MM.1S (cell line): ENCODE measurements at regions not wholly inside any gene's neighbourhood (a gene's known extent, or its start where the extent isn't known, plus 50 kb on each side); places are given as distances from the start of the nearest gene placed in this dataset.

Experiments used
- DNase-seq: peaks from one replicate; pipeline ENCODE4 v3.0.0-alpha.2; 2015
- H2AFZ ChIP-seq: fragments of 300-600 bp; sonication (generic); 2 replicates; pipeline ENCODE4 v1.6.0; 2016; ENCODE audit warnings: antibody characterized with exemption, low read length
- H3F3A ChIP-seq: fragments of 300-600 bp; sonication (generic); 2 replicates; pipeline ENCODE4 v1.6.1; 2016; ENCODE audit warnings: mild to moderate bottlenecking, antibody characterized with exemption, low read length, moderate library complexity, mixed read lengths; ENCODE audit not compliant: insufficient read depth
- H3K27ac ChIP-seq: fragments of 300-600 bp; sonication (generic); 2 replicates; pipeline ENCODE4 v1.5.1; 2016; ENCODE audit warnings: mild to moderate bottlenecking, low read length
- H3K27me3 ChIP-seq: fragments of 300-600 bp; sonication (generic); replicated peaks from 2 replicates; pipeline ENCODE4 v1.6.0; 2016; ENCODE audit warnings: low read length; ENCODE audit not compliant: insufficient read depth
- H3K36me3 ChIP-seq: fragments of 300-600 bp; sonication (generic); replicated peaks from 2 replicates; pipeline ENCODE4 v1.6.1; 2016; ENCODE audit warnings: mild to moderate bottlenecking, low read length, mixed read lengths; ENCODE audit not compliant: insufficient read depth
- H3K4me1 ChIP-seq: fragments of 300-600 bp; sonication (generic); 2 replicates; pipeline ENCODE4 v1.6.1; 2016; ENCODE audit warnings: low read length, mixed read lengths
- H3K4me2 ChIP-seq: fragments of 300-600 bp; sonication (generic); 2 replicates; pipeline ENCODE4 v1.6.0; 2016; ENCODE audit warnings: low read depth, low read length
- H3K4me3 ChIP-seq: fragments of 300-600 bp; sonication (generic); 2 replicates; pipeline ENCODE4 v1.5.1; 2016; ENCODE audit warnings: low read length, mixed read lengths
- H3K79me2 ChIP-seq: fragments of 300-600 bp; sonication (generic); 2 replicates; pipeline ENCODE4 v1.6.1; 2016; ENCODE audit warnings: mixed run types, low read length, mixed read lengths
- H3K9ac ChIP-seq: fragments of 300-600 bp; sonication (generic); 2 replicates; pipeline ENCODE4 v1.6.1; 2016; ENCODE audit warnings: low read length, mixed read lengths
- H3K9me2 ChIP-seq: fragments of 300-600 bp; sonication (generic); replicated peaks from 2 replicates; pipeline ENCODE4 v1.6.1; 2016; ENCODE audit warnings: mild to moderate bottlenecking, low read length, mixed read lengths; ENCODE audit not compliant: insufficient read depth
- H3K9me3 ChIP-seq: fragments of 300-600 bp; sonication (generic); replicated peaks from 2 replicates; pipeline ENCODE4 v1.6.1; 2016; ENCODE audit warnings: mild to moderate bottlenecking, low read length, mixed read lengths; ENCODE audit not compliant: insufficient read depth
- H4K20me1 ChIP-seq: fragments of 300-600 bp; sonication (generic); 2 replicates; pipeline ENCODE4 v1.6.1; 2016; ENCODE audit warnings: mild to moderate bottlenecking, low read length, moderate library complexity, mixed read lengths; ENCODE audit not compliant: insufficient read depth
- EZH2 ChIP-seq: fragments of 300-600 bp; sonication (generic); optimal IDR thresholded peaks from 2 replicates; pipeline ENCODE3; 2017; ENCODE audit warnings: low read depth, mild to moderate bottlenecking, antibody characterized with exemption, low read length, mixed read lengths
- EZH2phosphoT487 ChIP-seq: fragments of 300-600 bp; sonication (generic); IDR thresholded peaks from 2 replicates; pipeline ENCODE4 v1.6.1; 2018; ENCODE audit warnings: antibody characterized with exemption, low read length
- TF ChIP-seq, protein P1 (sequence below): fragments of 300-600 bp; sonication (generic); IDR thresholded peaks from 2 replicates; pipeline ENCODE4 v1.5.1; 2016; ENCODE audit warnings: antibody characterized with exemption, low read length, mixed read lengths

DNA sequence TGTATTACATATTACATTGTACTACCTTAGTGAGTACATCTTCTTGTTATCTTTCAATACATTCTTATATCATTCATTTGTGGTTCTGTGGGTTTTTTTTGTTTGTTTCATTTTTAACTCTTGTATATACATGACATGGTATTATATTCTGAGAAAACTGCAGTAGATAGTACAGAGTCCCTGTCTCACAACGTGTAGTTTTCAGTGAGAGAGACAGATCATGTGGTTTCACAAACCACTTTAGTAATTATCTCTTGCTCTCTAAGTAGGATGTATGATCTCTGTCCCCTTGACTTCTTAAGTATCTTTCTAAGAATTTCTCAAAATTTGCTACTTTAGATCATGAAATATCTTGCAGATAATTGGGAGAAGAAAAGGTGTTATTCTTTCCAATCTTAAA is 745.9 kb upstream of the CDH9 start:
- H3K36me3 ChIP-seq, result no peaks in the 10 kb centered on the region
- no peak overlapping the region for H3K9ac ChIP-seq
- TF ChIP-seq, protein P1, sequence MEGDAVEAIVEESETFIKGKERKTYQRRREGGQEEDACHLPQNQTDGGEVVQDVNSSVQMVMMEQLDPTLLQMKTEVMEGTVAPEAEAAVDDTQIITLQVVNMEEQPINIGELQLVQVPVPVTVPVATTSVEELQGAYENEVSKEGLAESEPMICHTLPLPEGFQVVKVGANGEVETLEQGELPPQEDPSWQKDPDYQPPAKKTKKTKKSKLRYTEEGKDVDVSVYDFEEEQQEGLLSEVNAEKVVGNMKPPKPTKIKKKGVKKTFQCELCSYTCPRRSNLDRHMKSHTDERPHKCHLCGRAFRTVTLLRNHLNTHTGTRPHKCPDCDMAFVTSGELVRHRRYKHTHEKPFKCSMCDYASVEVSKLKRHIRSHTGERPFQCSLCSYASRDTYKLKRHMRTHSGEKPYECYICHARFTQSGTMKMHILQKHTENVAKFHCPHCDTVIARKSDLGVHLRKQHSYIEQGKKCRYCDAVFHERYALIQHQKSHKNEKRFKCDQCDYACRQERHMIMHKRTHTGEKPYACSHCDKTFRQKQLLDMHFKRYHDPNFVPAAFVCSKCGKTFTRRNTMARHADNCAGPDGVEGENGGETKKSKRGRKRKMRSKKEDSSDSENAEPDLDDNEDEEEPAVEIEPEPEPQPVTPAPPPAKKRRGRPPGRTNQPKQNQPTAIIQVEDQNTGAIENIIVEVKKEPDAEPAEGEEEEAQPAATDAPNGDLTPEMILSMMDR, result no peak
- no peak for TF ChIP-seq EZH2
- TF ChIP-seq EZH2phosphoT487, result no peak
- H4K20me1 ChIP-seq, result no peaks in the 10 kb centered on the region
- H2AFZ ChIP-seq, result no peak overlapping the region
- no peak overlapping the region for H3K4me2 ChIP-seq
- H3K27me3 ChIP-seq, result no peaks in the 10 kb centered on the region
- H3F3A ChIP-seq, result no peaks in the 10 kb centered on the region
- H3K9me3 ChIP-seq, result no peaks in the 10 kb centered on the region
- H3K4me1 ChIP-seq, result no peaks in the 10 kb centered on the region
- no peaks in the 10 kb centered on the region for H3K9me2 ChIP-seq
- H3K79me2 ChIP-seq, result no peaks in the 10 kb centered on the region
- no peak for DNase-seq
- H3K4me3 ChIP-seq, result no peak overlapping the region
- no peak overlapping the region for H3K27ac ChIP-seq

DNA sequence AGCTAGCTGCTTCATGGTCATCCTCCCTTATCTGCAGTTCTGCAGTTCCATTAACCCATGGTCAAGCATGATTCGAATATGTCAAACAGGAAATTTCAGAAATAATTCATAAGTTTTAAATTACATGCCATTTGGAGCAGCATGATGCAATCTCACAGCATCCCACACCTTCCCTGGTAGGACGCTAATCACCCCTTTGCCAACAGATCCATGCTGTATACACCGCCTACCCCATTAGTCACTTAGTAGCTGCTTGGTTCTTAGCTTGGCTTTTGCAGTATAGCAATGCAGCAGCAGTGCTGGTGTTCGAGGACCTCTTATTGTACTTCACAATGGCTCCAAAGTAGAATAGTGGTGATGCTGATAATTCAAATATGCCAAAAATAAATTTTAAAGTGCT is 739.7 kb upstream of the CDH9 start:
- no peak for DNase-seq
- Histone ChIP-seq H2AFZ (no peak overlapping the region), H3K36me3 (no peaks in the 10 kb centered on the region), H3K4me3 (no peak overlapping the region), H3F3A (no peaks in the 10 kb centered on the region), H4K20me1 (no peaks in the 10 kb centered on the region), H3K4me2 (no peak overlapping the region), H3K9ac (no peak overlapping the region), H3K4me1 (no peaks in the 10 kb centered on the region), H3K27ac (no peak overlapping the region), H3K9me2 (no peaks in the 10 kb centered on the region), H3K9me3 (no peaks in the 10 kb centered on the region), H3K27me3 (no peaks in the 10 kb centered on the region), H3K79me2 (no peaks in the 10 kb centered on the region)
- TF ChIP-seq, protein P1, result no peak
- TF ChIP-seq EZH2phosphoT487, result no peak
- no peak for TF ChIP-seq EZH2

DNA sequence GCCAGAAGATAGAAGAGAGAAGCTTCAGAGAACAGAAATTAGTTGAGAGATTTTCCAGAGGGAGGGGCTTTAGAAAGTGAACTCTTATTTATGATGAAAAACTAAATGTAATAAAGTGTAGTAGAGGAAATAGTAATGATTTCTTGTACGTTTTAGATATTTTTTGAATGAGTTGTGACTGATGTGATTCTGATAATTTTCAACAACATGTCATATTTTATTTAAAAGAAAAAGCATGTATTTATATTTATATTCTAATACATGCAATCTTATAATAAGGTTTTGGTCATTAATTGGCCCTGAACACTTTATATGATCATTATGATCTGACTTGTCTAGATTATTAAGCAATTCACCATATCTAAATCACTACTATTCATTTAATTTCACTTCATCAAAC is 735.2 kb upstream of the CDH9 start:
- TF ChIP-seq EZH2phosphoT487 (no peak), EZH2 (no peak)
- TF ChIP-seq, protein P1, result no peak
- Histone ChIP-seq H3K9ac (no peak overlapping the region), H3K27ac (no peak overlapping the region), H3K27me3 (no peaks in the 10 kb centered on the region), H3K9me2 (no peaks in the 10 kb centered on the region), H4K20me1 (no peaks in the 10 kb centered on the region), H2AFZ (no peak overlapping the region), H3K4me2 (no peak overlapping the region), H3K4me1 (no peaks in the 10 kb centered on the region), H3K36me3 (no peaks in the 10 kb centered on the region), H3K9me3 (no peaks in the 10 kb centered on the region), H3K4me3 (no peak overlapping the region), H3F3A (no peaks in the 10 kb centered on the region), H3K79me2 (no peaks in the 10 kb centered on the region)
- no peak for DNase-seq
